ENCODE measurements at regions not wholly inside any gene's neighbourhood (a gene's known extent, or its start where the extent isn't known, plus 50 kb on each side); places are given as distances from the start of the nearest gene placed in this dataset.
"Not testable (repeated sequence)": the region's sequence is repeated elsewhere in the genome, so short reads cannot be mapped to it uniquely, and the experiment has no call there.

DNA sequence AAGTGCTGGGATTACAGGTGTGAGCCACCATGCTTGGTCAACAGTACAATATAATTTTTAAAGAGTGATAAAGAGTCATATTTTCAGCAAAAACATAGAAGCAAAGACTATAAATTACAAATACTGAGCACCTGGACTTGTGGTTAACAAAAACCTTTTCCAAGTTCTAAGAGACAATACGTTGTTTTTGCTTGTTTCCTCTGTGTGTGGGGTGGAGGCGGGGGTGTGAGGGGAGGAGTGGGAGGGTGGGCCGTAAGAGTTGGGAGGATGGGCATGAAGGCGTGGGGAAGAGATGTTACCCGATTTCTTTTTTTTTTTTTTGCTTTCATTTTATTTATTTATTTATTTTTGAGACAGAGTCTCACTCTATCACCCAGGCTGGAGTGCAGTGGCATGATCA lies 78.0 kb upstream of the WIPF1 start:
- Mint-ChIP-seq H3K9me3 (peaks cover 30% of the 10 kb centered on the region), H3K4me1 (no peaks in the 10 kb centered on the region), H3K27me3 (ENCODE audit: insufficient read depth) (peaks cover 11% of the 10 kb centered on the region), H3K36me3 (ENCODE audit: low read depth) (peaks cover 48% of the 10 kb centered on the region), H3K4me3 (no peak overlapping the region), H3K27ac (no peak overlapping the region)
- Histone ChIP-seq H3K27me3 (ENCODE audit: control insufficient read depth, insufficient read depth, low read length, poor library complexity, severe bottlenecking) (peaks cover 2% of the 10 kb centered on the region), H3K4me3 (ENCODE audit: low read length) (no peak overlapping the region), H3K9me3 (ENCODE audit: control insufficient read depth, low read length) (peaks cover 30% of the 10 kb centered on the region), H3K9ac (ENCODE audit: extremely low read depth, low read length, poor library complexity, severe bottlenecking) (no peak overlapping the region), H3K36me3 (ENCODE audit: control insufficient read depth, insufficient read depth, low read length) (peaks cover 15% of the 10 kb centered on the region), H3K27ac (ENCODE audit: low read depth, low read length) (no peak overlapping the region), H3K4me1 (ENCODE audit: control insufficient read depth, insufficient read depth, low read length) (no peaks in the 10 kb centered on the region)
- DNase-seq = no peak
- TF ChIP-seq, protein P1, sequence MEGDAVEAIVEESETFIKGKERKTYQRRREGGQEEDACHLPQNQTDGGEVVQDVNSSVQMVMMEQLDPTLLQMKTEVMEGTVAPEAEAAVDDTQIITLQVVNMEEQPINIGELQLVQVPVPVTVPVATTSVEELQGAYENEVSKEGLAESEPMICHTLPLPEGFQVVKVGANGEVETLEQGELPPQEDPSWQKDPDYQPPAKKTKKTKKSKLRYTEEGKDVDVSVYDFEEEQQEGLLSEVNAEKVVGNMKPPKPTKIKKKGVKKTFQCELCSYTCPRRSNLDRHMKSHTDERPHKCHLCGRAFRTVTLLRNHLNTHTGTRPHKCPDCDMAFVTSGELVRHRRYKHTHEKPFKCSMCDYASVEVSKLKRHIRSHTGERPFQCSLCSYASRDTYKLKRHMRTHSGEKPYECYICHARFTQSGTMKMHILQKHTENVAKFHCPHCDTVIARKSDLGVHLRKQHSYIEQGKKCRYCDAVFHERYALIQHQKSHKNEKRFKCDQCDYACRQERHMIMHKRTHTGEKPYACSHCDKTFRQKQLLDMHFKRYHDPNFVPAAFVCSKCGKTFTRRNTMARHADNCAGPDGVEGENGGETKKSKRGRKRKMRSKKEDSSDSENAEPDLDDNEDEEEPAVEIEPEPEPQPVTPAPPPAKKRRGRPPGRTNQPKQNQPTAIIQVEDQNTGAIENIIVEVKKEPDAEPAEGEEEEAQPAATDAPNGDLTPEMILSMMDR (conservative IDR thresholded peaks at IDR 0.05) = no peak
- WGBS, 2 experiments (ENCODE audit: insufficient coverage in 1 of 2, insufficient read length in 1 of 2) = 100% methylated on average over 2 of the region's 5 CpGs; no CpG with 5 or more reads in 1 of the 2 experiments

DNA sequence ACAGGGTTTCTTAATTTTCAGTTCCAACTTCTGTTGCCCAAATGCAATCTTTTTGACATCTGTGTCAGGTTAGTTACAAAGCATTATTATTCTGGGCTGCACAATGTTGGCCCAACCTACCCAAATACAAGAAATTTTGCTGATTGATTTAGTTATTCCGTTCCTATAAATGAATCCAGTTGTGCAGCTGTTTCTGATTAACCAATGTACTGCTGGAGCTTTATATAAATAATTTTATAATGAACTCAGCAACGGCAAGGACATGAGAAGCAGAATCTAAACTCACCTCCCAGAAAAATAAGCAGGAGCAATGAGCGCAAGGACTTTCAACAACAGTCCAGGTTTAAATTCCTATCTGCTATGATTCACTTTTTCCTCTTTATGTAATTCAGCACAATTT lies 76.3 kb upstream of the WIPF1 start:
- H3K27ac Mint-ChIP-seq = no peak overlapping the region
- Histone ChIP-seq H3K27ac (ENCODE audit: low read depth, low read length) (no peak overlapping the region), H3K36me3 (ENCODE audit: control insufficient read depth, insufficient read depth, low read length) (peaks cover 15% of the 10 kb centered on the region), H3K9me3 (ENCODE audit: control insufficient read depth, low read length) (peaks cover 34% of the 10 kb centered on the region), H3K9ac (ENCODE audit: extremely low read depth, low read length, poor library complexity, severe bottlenecking) (no peak overlapping the region), H3K4me1 (ENCODE audit: control insufficient read depth, insufficient read depth, low read length) (no peaks in the 10 kb centered on the region), H3K27me3 (ENCODE audit: control insufficient read depth, insufficient read depth, low read length, poor library complexity, severe bottlenecking) (no peaks in the 10 kb centered on the region), H3K4me3 (ENCODE audit: low read length) (no peak overlapping the region)
- H3K4me1 Mint-ChIP-seq = peaks cover 2% of the 10 kb centered on the region
- no peak overlapping the region for H3K4me3 Mint-ChIP-seq
- WGBS, 2 experiments (ENCODE audit: insufficient coverage in 1 of 2, insufficient read length in 1 of 2) = 96 to 97% methylated on average over 2 to 3 of the region's 3 CpGs
- H3K27me3 Mint-ChIP-seq (ENCODE audit: insufficient read depth) = no peaks in the 10 kb centered on the region
- TF ChIP-seq, protein P1 (conservative IDR thresholded peaks at IDR 0.05) = no peak
- DNase-seq = no peak
- peaks cover 44% of the 10 kb centered on the region for H3K36me3 Mint-ChIP-seq (ENCODE audit: low read depth)
- peaks cover 37% of the 10 kb centered on the region for H3K9me3 Mint-ChIP-seq

DNA sequence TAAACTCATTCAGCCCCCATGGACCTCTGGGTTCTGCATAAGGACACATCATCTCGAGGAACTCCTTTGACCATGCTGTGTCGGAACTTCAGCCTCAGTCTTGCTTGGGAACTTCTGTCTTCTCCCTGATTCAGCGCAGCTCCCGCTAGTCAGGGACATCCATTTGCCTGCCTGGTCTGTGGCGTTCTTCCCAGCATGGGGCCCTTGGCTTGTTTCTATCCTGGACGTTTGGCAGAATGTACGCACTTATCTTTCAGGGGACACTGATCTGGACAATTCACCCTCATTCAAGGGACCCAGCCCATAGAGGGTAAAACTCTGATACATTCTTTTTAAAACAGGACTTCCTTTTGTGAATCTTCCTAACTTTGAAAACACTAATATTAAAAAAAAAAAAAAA lies 75.8 kb upstream of the WIPF1 start:
- H3K4me1 ChIP-seq (ENCODE audit: control insufficient read depth, insufficient read depth, low read length) = peaks cover 3% of the 10 kb centered on the region
- no peak overlapping the region for H3K9ac ChIP-seq (ENCODE audit: extremely low read depth, low read length, poor library complexity, severe bottlenecking)
- H3K9me3 ChIP-seq (ENCODE audit: control insufficient read depth, low read length) = peaks cover 34% of the 10 kb centered on the region
- no peak overlapping the region for H3K4me3 Mint-ChIP-seq
- H3K36me3 Mint-ChIP-seq (ENCODE audit: low read depth) = peaks cover 44% of the 10 kb centered on the region
- no peak overlapping the region for H3K27ac ChIP-seq (ENCODE audit: low read depth, low read length)
- peaks cover 15% of the 10 kb centered on the region for H3K36me3 ChIP-seq (ENCODE audit: control insufficient read depth, insufficient read depth, low read length)
- 93 to 97% methylated on average over 7 of the region's 7 CpGs for WGBS, 2 experiments (ENCODE audit: insufficient coverage in 1 of 2, insufficient read length in 1 of 2)
- no peaks in the 10 kb centered on the region for H3K27me3 ChIP-seq (ENCODE audit: control insufficient read depth, insufficient read depth, low read length, poor library complexity, severe bottlenecking)
- TF ChIP-seq, protein P1 (conservative IDR thresholded peaks at IDR 0.05) = no peak
- H3K27me3 Mint-ChIP-seq (ENCODE audit: insufficient read depth) = no peaks in the 10 kb centered on the region
- no peak overlapping the region for H3K27ac Mint-ChIP-seq
- peaks cover 6% of the 10 kb centered on the region for H3K4me1 Mint-ChIP-seq
- no peak overlapping the region for H3K4me3 ChIP-seq (ENCODE audit: low read length)
- DNase-seq = no peak
- H3K9me3 Mint-ChIP-seq = peaks cover 37% of the 10 kb centered on the region

DNA sequence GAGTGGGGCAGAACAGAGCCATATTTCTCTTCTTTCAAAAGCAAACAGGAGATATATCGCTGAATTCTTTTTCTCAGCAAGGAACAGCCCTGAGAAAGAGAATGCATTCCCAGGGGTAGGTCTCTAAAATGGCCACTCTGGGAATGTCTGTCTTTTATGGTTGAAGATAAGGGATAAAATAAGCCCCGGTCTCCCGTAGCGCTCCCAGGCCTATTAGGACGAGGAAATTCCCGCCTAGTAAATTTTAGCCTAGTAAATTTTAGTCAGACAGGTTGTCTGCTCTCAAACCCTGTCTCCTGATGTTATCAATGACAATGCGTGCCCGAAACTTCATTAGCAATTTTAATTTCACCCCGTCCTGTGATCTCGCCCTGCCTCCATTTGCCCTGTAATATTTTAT lies 73.9 kb upstream of the WIPF1 start:
- DNase-seq; H3K9ac ChIP-seq (ENCODE audit: extremely low read depth, low read length, poor library complexity, severe bottlenecking); H3K4me3 ChIP-seq (ENCODE audit: low read length); H3K27me3 Mint-ChIP-seq (ENCODE audit: insufficient read depth); H3K27ac Mint-ChIP-seq; H3K27me3 ChIP-seq (ENCODE audit: control insufficient read depth, insufficient read depth, low read length, poor library complexity, severe bottlenecking); H3K4me3 Mint-ChIP-seq; H3K27ac ChIP-seq (ENCODE audit: low read depth, low read length): not testable (repeated sequence)
- Mint-ChIP-seq H3K4me1 (peaks cover 25% of the 10 kb centered on the region), H3K9me3 (peaks cover 37% of the 10 kb centered on the region), H3K36me3 (ENCODE audit: low read depth) (peaks cover 40% of the 10 kb centered on the region)
- Histone ChIP-seq H3K4me1 (ENCODE audit: control insufficient read depth, insufficient read depth, low read length) (peaks cover 16% of the 10 kb centered on the region), H3K36me3 (ENCODE audit: control insufficient read depth, insufficient read depth, low read length) (peaks cover 15% of the 10 kb centered on the region), H3K9me3 (ENCODE audit: control insufficient read depth, low read length) (peaks cover 34% of the 10 kb centered on the region)
- WGBS, 2 experiments (ENCODE audit: insufficient coverage in 1 of 2, insufficient read length in 1 of 2) = 93 to 97% methylated on average over 10 of the region's 10 CpGs
